HCT116 (cell line): ENCODE measurements at regions not wholly inside any gene's neighbourhood (a gene's known extent, or its start where the extent isn't known, plus 50 kb on each side); places are given as distances from the start of the nearest gene placed in this dataset.

Experiments
- POLR2A ChIP-seq: IDR thresholded peaks from 2 replicates; pipeline ENCODE4 v1.7.0; 2011; ENCODE audit warnings: borderline replicate concordance; ENCODE audit not compliant: insufficient read depth, insufficient read length; ENCODE audit errors: extremely low read depth
- TF ChIP-seq, protein P1 (sequence below): IDR thresholded peaks from 2 replicates; pipeline ENCODE4 v1.6.1; 2011; ENCODE audit warnings: mild to moderate bottlenecking, low read length, moderate library complexity; ENCODE audit not compliant: insufficient replicate concordance; ENCODE audit errors: extremely low read depth
- TF ChIP-seq, protein P2 (sequence below), 3 experiments: fragments of 200-600 bp in 1 of 3; sonication (generic) in 1 of 3; IDR thresholded peaks in 2 of 3; conservative IDR thresholded peaks in 1 of 3; 2 replicates each; pipeline ENCODE4 v1.5.1; 2012 to 2017; ENCODE audit warnings: low read depth in 2 of 3, low read length in 2 of 3, antibody characterized with exemption in 1 of 3, borderline replicate concordance in 1 of 3, control low read depth in 1 of 3, mild to moderate bottlenecking in 1 of 3, mixed read lengths in 1 of 3, mixed run types in 1 of 3, moderate library complexity in 1 of 3; ENCODE audit not compliant: insufficient read depth in 1 of 3

DNA sequence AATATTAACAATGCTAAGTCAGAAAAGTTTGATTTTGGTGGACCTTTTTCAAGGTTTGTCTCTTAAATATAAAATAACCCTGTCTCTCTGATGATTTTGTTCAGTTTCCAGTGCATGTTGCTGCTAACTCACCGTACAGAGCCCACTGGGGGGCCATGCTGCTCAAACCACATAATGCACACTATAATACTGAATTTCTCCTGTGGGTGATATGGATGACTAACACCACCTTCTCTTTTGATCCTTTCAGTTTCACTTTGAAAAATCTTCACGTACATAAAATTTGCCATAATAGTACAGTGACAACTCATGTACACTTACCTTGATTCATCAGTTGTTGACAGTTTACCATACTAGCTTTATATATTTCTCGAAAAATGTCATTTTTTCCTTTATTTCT is 506.6 kb upstream of the MAN1A1 start:
- no peak for TF ChIP-seq POLR2A
- TF ChIP-seq, protein P1, sequence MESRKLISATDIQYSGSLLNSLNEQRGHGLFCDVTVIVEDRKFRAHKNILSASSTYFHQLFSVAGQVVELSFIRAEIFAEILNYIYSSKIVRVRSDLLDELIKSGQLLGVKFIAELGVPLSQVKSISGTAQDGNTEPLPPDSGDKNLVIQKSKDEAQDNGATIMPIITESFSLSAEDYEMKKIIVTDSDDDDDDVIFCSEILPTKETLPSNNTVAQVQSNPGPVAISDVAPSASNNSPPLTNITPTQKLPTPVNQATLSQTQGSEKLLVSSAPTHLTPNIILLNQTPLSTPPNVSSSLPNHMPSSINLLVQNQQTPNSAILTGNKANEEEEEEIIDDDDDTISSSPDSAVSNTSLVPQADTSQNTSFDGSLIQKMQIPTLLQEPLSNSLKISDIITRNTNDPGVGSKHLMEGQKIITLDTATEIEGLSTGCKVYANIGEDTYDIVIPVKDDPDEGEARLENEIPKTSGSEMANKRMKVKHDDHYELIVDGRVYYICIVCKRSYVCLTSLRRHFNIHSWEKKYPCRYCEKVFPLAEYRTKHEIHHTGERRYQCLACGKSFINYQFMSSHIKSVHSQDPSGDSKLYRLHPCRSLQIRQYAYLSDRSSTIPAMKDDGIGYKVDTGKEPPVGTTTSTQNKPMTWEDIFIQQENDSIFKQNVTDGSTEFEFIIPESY = no peak
- TF ChIP-seq, protein P2, sequence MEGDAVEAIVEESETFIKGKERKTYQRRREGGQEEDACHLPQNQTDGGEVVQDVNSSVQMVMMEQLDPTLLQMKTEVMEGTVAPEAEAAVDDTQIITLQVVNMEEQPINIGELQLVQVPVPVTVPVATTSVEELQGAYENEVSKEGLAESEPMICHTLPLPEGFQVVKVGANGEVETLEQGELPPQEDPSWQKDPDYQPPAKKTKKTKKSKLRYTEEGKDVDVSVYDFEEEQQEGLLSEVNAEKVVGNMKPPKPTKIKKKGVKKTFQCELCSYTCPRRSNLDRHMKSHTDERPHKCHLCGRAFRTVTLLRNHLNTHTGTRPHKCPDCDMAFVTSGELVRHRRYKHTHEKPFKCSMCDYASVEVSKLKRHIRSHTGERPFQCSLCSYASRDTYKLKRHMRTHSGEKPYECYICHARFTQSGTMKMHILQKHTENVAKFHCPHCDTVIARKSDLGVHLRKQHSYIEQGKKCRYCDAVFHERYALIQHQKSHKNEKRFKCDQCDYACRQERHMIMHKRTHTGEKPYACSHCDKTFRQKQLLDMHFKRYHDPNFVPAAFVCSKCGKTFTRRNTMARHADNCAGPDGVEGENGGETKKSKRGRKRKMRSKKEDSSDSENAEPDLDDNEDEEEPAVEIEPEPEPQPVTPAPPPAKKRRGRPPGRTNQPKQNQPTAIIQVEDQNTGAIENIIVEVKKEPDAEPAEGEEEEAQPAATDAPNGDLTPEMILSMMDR (IDR thresholded peaks at IDR 0.05 in 2 of 3, conservative IDR thresholded peaks at IDR 0.05 in 1 of 3; ENCODE audit: borderline replicate concordance in 1 of 3, insufficient read depth in 1 of 3, low read depth in 2 of 3, low read length in 2 of 3) = no peak
